H54 (cell line): ENCODE measurements at regions not wholly inside any gene's neighbourhood (a gene's known extent, or its start where the extent isn't known, plus 50 kb on each side); places are given as distances from the start of the nearest gene placed in this dataset.
A peak's percentile ranks its signal among the peaks of the same experiment; 100 is the strongest.

ENCODE experiments used
- DNase-seq: peaks from one replicate; pipeline ENCODE4 v3.0.0; 2011; ENCODE audit warnings: low spot score, mixed read lengths; ENCODE audit not compliant: insufficient read length
- FAIRE-seq: peaks from 3 replicates; lab custom pipeline; 2011; peaks lifted over from hg19 to GRCh38; lab: Jason Lieb, UNC
- POLR2A ChIP-seq: IDR thresholded peaks from 2 replicates; pipeline ENCODE4 v1.6.1; 2011; ENCODE audit warnings: low read depth, mild to moderate bottlenecking, low read length

DNA sequence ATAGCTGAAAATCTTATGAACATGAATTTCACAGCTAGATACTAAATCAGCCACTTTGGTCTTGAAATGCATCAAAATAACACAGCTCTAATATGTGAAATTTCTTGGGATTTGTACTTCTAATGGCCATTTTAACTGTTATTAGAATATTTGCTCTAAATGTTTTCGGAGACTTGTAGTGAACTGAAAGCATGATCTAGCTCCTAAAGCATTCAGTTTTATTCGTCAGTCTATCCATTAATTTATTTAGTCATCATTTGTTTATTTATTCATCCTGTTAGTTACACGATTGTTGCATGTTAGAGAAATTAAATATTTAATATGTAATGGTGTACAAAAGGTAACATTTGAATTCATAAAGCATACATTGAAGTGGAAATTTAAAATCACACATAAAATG is 1132.7 kb downstream of the SLITRK1 start:
- FAIRE-seq (no peak), DNase-seq (no peak)
- no peak for TF ChIP-seq POLR2A

DNA sequence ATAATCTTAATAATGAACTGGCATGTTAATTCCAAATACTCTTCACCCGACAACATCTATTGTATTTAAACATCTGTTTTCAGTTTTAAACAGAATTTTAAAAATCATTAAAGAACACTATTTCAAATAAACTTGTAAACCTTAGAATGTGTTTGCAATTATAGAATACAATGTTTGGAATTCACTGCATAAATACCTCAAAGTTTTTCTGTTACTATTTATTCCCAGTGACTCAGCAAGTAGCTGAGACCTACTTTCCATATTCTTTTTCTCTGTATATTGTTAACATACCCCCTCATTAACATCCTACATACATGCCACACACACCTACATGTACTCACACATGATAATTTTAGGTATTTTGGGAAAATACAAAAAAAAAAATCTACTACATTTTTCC is 1134.3 kb downstream of the SLITRK1 start:
- DNase-seq (no peak), FAIRE-seq (no peak)
- TF ChIP-seq POLR2A: no peak

DNA sequence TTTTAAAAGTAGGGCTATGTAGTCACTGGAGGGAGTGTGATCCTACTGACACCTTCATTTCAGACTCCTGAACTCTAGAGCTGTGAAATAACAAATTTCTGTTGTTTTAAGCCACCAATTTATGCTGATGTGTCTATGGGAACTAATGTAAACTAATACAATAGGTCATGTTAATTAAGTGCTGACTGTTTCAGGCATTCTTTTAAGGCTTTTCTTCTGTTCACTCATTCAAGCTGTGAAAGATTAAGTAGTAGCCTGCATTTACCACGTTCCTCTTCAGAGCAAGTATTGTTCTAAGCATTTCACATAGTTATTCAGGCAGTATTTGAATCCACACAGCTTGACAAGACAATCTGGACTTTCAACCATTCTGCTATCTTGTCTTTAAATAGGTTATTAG is 1135.0 kb downstream of the SLITRK1 start:
- DNase-seq (no peak), FAIRE-seq (peak; percentile 74)
- TF ChIP-seq POLR2A: no peak

DNA sequence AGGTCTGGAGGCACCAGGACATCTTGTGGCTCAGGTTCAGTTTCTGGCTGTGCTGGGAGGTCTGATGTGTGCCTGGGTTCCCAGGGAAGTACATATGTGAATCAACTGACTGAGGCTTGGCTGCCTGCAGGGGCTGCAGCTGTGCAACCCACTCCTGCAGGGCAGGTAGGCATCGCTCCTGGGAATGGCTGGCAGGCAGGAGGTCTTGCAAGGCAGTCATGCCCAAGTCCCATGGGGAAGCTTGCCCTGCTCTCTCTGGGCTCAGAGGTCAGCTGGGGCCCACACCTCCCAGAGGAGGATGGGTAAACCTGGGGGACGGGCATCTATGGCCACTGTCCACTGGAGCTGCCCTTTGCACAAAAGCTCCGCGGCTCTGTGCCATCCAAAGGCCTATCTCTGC is 1141.8 kb downstream of the SLITRK1 start:
- no peak for FAIRE-seq
- no peak for DNase-seq
- TF ChIP-seq POLR2A: no peak

GRCh38 chr13:82739881-82740280 is 1142.4 kb downstream of the SLITRK1 start:
- FAIRE-seq: peak; percentile 66
- DNase-seq: no peak
- no peak for TF ChIP-seq POLR2A

- FAIRE-seq (no peak), DNase-seq (no peak)
- no peak for TF ChIP-seq POLR2A
Observed at GRCh38 chr13:82729401-82729800, 1152.9 kb downstream of the SLITRK1 start.

GRCh38 chr13:82720986-82721385 is 1161.3 kb downstream of the SLITRK1 start:
- DNase-seq: no peak
- no peak for TF ChIP-seq POLR2A
- FAIRE-seq: no peak

GRCh38 chr13:82719987-82720386 is 1162.3 kb downstream of the SLITRK1 start:
- FAIRE-seq (peak; percentile 41), DNase-seq (no peak)
- TF ChIP-seq POLR2A: no peak

DNA sequence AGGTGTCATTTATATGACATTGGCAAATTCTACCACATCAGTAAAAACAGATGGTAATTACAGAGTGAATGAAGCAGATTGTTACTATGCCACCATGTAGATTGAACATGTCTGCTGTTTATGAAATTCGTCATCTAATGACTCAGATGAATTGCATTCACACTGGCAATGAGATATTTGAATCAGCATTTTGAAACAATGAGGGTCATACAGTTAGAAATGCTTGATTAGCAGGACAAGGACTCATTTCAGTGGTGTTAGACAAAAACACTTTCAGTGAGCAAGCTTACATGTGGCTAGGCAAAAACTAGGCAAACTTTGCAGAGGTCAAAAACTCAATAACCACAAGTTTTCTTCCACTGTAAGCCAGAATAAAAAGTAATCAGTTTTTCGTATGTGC is 1165.0 kb downstream of the SLITRK1 start:
- no peak for TF ChIP-seq POLR2A
- DNase-seq (peak; percentile 11), FAIRE-seq (peak; percentile 100)

GRCh38 chr13:82713687-82714405 is 1168.4 kb downstream of the SLITRK1 start:
- DNase-seq (no peak), FAIRE-seq (peak; percentile 87)
- TF ChIP-seq POLR2A: no peak

GRCh38 chr13:82702513-82702912 is 1179.8 kb downstream of the SLITRK1 start:
- FAIRE-seq: no peak
- TF ChIP-seq POLR2A: no peak
- DNase-seq: no peak

DNA sequence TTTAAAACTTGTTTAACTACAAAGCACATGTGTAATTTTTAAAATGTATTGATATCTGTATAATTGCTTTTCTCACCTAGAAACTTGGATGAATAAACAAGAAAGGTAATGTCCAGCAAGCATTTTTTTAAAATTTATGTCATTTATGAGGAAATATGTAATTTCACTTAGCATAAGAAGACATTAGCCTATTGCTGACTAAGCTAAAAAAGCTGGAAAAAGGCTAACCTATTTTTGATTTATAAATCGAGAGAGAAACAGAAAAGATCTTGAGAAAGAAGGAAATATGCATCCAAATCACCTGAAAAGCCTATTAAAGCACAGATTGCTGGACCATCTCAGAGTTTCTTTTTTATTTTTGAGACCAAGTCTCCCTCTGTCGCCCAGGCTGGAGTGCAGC is 1181.3 kb downstream of the SLITRK1 start:
- FAIRE-seq (no peak), DNase-seq (no peak)
- TF ChIP-seq POLR2A: no peak

GRCh38 chr13:82698941-82699340 is 1183.3 kb downstream of the SLITRK1 start:
- FAIRE-seq: peak; percentile 84
- no peak for DNase-seq
- TF ChIP-seq POLR2A: no peak

- no peak for TF ChIP-seq POLR2A
- no peak for DNase-seq
- FAIRE-seq: no peak
Observed at GRCh38 chr13:82698383-82698782, 1183.9 kb downstream of the SLITRK1 start.

GRCh38 chr13:82693607-82694006 is 1188.7 kb downstream of the SLITRK1 start:
- no peak for TF ChIP-seq POLR2A
- DNase-seq: no peak
- FAIRE-seq: peak; percentile 43
